ENCODE measurements at regions not wholly inside any gene's neighbourhood (a gene's known extent, or its start where the extent isn't known, plus 50 kb on each side); places are given as distances from the start of the nearest gene placed in this dataset.

GRCh38 chr17:73754886-73755400 lies 110.7 kb upstream of the SDK2 start:
- H3K4me1 Mint-ChIP-seq (ENCODE audit: low read depth, unreplicated experiment), result peaks cover 28% of the 10 kb centered on the region
- H3K36me3 Mint-ChIP-seq (ENCODE audit: unreplicated experiment), result no peaks in the 10 kb centered on the region
- H3K27ac Mint-ChIP-seq (ENCODE audit: unreplicated experiment), result no peak overlapping the region
- peaks cover 9% of the 10 kb centered on the region for H3K27me3 Mint-ChIP-seq (ENCODE audit: unreplicated experiment)
- TF ChIP-seq CTCF (IDR thresholded peaks at IDR 0.05; ENCODE audit: partially characterized antibody, unreplicated experiment), result no peak
- peaks cover 9% of the 10 kb centered on the region for H3K9me3 Mint-ChIP-seq (ENCODE audit: unreplicated experiment)
- no peak for DNase-seq
- no peak overlapping the region for H3K4me3 Mint-ChIP-seq (ENCODE audit: unreplicated experiment)

GRCh38 chr17:73757420-73757819 lies 113.2 kb upstream of the SDK2 start:
- no peak for TF ChIP-seq CTCF (IDR thresholded peaks at IDR 0.05; ENCODE audit: partially characterized antibody, unreplicated experiment)

GRCh38 chr17:73758245-73758644 lies 114.0 kb upstream of the SDK2 start:
- no peak for TF ChIP-seq CTCF (IDR thresholded peaks at IDR 0.05; ENCODE audit: partially characterized antibody, unreplicated experiment)

More at GRCh38 chr17:73757420-73757819, 113.2 kb upstream of the SDK2 start:
- H3K27me3 Mint-ChIP-seq (ENCODE audit: unreplicated experiment), result peaks cover 20% of the 10 kb centered on the region
- H3K4me3 Mint-ChIP-seq (ENCODE audit: unreplicated experiment), result no peak overlapping the region
- H3K27ac Mint-ChIP-seq (ENCODE audit: unreplicated experiment), result no peak overlapping the region
- no peak for DNase-seq
- no peaks in the 10 kb centered on the region for H3K36me3 Mint-ChIP-seq (ENCODE audit: unreplicated experiment)
- H3K9me3 Mint-ChIP-seq (ENCODE audit: unreplicated experiment), result peaks cover 12% of the 10 kb centered on the region
- H3K4me1 Mint-ChIP-seq (ENCODE audit: low read depth, unreplicated experiment), result peaks cover 42% of the 10 kb centered on the region

GRCh38 chr17:73759324-73759723 lies 115.1 kb upstream of the SDK2 start:
- Mint-ChIP-seq H3K27me3 (ENCODE audit: unreplicated experiment) (peaks cover 24% of the 10 kb centered on the region), H3K4me3 (ENCODE audit: unreplicated experiment) (peak overlapping the region; percentile 84), H3K9me3 (ENCODE audit: unreplicated experiment) (peaks cover 12% of the 10 kb centered on the region), H3K4me1 (ENCODE audit: low read depth, unreplicated experiment) (peaks cover 46% of the 10 kb centered on the region), H3K36me3 (ENCODE audit: unreplicated experiment) (no peaks in the 10 kb centered on the region), H3K27ac (ENCODE audit: unreplicated experiment) (peak overlapping the region; percentile 95)
- no peak for DNase-seq
- TF ChIP-seq CTCF (IDR thresholded peaks at IDR 0.05; ENCODE audit: partially characterized antibody, unreplicated experiment), result no peak

More at GRCh38 chr17:73758245-73758644, 114.0 kb upstream of the SDK2 start:
- H3K4me3 Mint-ChIP-seq (ENCODE audit: unreplicated experiment), result no peak overlapping the region
- H3K9me3 Mint-ChIP-seq (ENCODE audit: unreplicated experiment), result peaks cover 12% of the 10 kb centered on the region
- no peak for DNase-seq
- peaks cover 21% of the 10 kb centered on the region for H3K27me3 Mint-ChIP-seq (ENCODE audit: unreplicated experiment)
- H3K36me3 Mint-ChIP-seq (ENCODE audit: unreplicated experiment), result no peaks in the 10 kb centered on the region
- peak overlapping the region; percentile 48 for H3K27ac Mint-ChIP-seq (ENCODE audit: unreplicated experiment)
- peaks cover 42% of the 10 kb centered on the region for H3K4me1 Mint-ChIP-seq (ENCODE audit: low read depth, unreplicated experiment)

GRCh38 chr17:73759734-73760438 lies 115.6 kb upstream of the SDK2 start:
- H3K9me3 Mint-ChIP-seq (ENCODE audit: unreplicated experiment), result peaks cover 12% of the 10 kb centered on the region
- peak; percentile 64 for DNase-seq
- peak overlapping the region; percentile 95 for H3K27ac Mint-ChIP-seq (ENCODE audit: unreplicated experiment)
- peaks cover 45% of the 10 kb centered on the region for H3K4me1 Mint-ChIP-seq (ENCODE audit: low read depth, unreplicated experiment)
- no peak for TF ChIP-seq CTCF (IDR thresholded peaks at IDR 0.05; ENCODE audit: partially characterized antibody, unreplicated experiment)
- H3K36me3 Mint-ChIP-seq (ENCODE audit: unreplicated experiment), result no peaks in the 10 kb centered on the region
- H3K27me3 Mint-ChIP-seq (ENCODE audit: unreplicated experiment), result peaks cover 24% of the 10 kb centered on the region
- H3K4me3 Mint-ChIP-seq (ENCODE audit: unreplicated experiment), result peak overlapping the region; percentile 84

All from glutamatergic neuron (in vitro differentiated cells).